HG03103 (cell line): ENCODE measurements at regions not wholly inside any gene's neighbourhood (a gene's known extent, or its start where the extent isn't known, plus 50 kb on each side); places are given as distances from the start of the nearest gene placed in this dataset.

Experiments
- ATAC-seq: cut with Tn5 transposase; IDR thresholded peaks from one replicate; pipeline ENCODE4 v1.9.1; 2021; ENCODE audit warnings: low read depth; ENCODE audit not compliant: unreplicated experiment

- no peak for ATAC-seq
These were observed 227.0 kb upstream of the PMEPA1 start for GRCh38 chr20:57936636-57937385.

- no peak for ATAC-seq
These were observed 225.1 kb upstream of the PMEPA1 start for GRCh38 chr20:57934913-57935312.

- ATAC-seq: no peak
These were observed 224.4 kb upstream of the PMEPA1 start for GRCh38 chr20:57934007-57934805.

- no peak for ATAC-seq
These were observed 222.5 kb upstream of the PMEPA1 start for GRCh38 chr20:57932227-57932864.

GRCh38 chr20:57930351-57930750 lies 220.5 kb upstream of the PMEPA1 start:
- ATAC-seq: no peak

GRCh38 chr20:57928181-57928967 lies 218.6 kb upstream of the PMEPA1 start:
- no peak for ATAC-seq

GRCh38 chr20:57927376-57927775 lies 217.6 kb upstream of the PMEPA1 start:
- no peak for ATAC-seq

GRCh38 chr20:57922706-57923105 lies 212.9 kb upstream of the PMEPA1 start:
- no peak for ATAC-seq

- no peak for ATAC-seq
These were observed 212.3 kb upstream of the PMEPA1 start for GRCh38 chr20:57922083-57922482.

GRCh38 chr20:57921676-57922075 lies 211.9 kb upstream of the PMEPA1 start:
- ATAC-seq: no peak

GRCh38 chr20:57920971-57921370 lies 211.2 kb upstream of the PMEPA1 start:
- ATAC-seq: no peak

GRCh38 chr20:57919049-57919448 lies 209.2 kb upstream of the PMEPA1 start:
- ATAC-seq: no peak

- no peak for ATAC-seq
These were observed 208.7 kb upstream of the PMEPA1 start for GRCh38 chr20:57918551-57918950.

GRCh38 chr20:57914205-57914604 lies 204.4 kb upstream of the PMEPA1 start:
- ATAC-seq: no peak

- no peak for ATAC-seq
These were observed 203.5 kb upstream of the PMEPA1 start for GRCh38 chr20:57913156-57913930.

GRCh38 chr20:57912227-57912582 lies 202.4 kb upstream of the PMEPA1 start:
- no peak for ATAC-seq

GRCh38 chr20:57911512-57912226 lies 201.9 kb upstream of the PMEPA1 start:
- no peak for ATAC-seq

GRCh38 chr20:57910716-57911115 lies 200.9 kb upstream of the PMEPA1 start:
- ATAC-seq: no peak

GRCh38 chr20:57909763-57910331 lies 200.0 kb upstream of the PMEPA1 start:
- ATAC-seq: no peak
